ENCODE measurements at regions not wholly inside any gene's neighbourhood (a gene's known extent, or its start where the extent isn't known, plus 50 kb on each side); places are given as distances from the start of the nearest gene placed in this dataset.

DNA sequence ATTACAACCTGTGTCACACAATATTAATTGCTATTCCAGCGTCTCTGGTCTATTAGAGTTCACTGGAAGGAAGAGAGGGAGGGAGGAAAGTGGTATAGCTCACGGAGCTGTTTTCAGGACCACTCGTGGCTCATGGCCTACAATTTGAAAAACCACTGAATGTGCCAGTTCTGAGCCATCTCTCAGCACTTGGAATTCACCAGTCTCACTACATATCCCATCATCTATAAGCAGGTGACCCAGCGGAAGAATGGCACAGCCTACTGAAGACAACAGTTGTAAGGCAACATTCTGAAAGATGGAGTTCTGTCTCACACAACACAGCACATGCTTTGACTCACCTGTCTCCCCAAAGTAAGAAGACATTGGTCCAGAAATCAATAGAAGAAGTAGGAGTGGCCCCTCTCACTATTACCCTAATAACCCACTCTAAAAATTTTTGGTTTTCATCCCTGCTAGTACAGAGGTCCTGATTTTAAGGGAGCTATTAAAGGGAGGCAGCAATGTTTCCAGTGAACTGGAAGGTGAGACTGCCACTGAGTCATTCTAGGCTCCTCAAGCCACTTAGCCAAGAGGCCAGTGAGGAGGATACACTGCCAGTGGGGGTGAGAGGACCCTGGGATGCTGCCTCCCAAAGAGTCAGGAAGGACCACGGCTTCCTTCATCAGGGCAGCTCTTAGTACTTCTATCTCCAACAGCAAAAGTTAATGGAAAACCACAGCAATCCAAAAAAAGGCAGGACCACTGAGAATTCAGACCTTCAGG lies 50.0 kb upstream of the DOCK9 start:
- no peak for DNase-seq (ENCODE audit: low read depth)

DNA sequence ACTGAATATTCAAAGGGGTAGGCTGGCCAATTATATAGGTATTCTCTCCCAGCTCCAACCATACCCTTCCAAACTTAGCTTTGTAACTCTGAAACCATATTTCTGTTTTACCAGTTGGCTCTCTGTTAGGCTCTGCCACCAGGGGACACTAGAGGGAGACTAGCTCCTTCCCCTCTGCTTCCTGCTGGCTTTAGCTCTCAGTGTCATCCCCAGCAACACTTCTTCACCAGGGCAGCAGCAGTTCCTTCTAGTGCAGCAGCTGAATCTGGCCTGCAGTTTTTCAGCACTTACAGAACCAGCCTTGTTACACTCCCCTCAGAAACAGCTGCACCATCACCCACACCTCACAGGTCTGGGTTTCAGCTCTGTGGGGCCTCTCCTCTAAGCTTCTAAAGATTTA lies 51.0 kb upstream of the DOCK9 start:
- no peak for DNase-seq (ENCODE audit: low read depth)

DNA sequence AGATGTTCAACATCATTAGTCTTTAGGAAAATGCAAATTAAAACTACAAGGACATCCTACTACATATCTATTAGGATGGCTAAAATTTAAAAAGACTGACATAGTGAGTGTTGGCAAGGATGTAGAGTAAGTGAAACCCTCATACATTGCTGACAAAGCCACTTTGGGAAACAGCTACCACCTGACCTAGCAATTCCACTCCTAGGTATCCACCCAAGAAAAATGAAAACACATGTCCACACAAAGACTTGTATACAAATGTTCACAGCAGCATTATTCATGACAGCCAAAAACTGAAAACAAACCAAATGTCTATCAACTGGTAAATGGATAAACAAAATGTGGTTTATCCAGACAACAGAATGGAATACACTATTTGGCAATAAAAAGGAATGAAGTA lies 51.7 kb upstream of the DOCK9 start:
- no peak for DNase-seq (ENCODE audit: low read depth)

DNA sequence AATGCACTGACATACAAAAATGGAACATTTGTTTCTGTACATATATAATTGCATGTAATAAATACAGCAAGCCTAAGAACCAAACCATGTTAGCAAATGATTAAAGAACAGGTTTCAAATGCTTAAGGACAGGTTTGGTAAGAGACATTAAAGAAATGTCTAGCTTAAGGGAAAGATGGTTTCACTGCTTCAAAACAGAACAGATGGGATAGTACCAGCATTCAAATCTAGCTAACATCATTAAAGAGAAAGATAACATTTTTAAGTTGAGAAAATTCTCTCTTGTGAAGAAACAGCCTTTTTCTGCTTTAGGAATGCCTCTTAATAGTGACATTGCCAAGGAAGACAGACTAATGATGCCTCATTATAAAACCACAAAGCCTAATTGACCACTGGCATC lies 52.5 kb upstream of the DOCK9 start:
- DNase-seq (ENCODE audit: low read depth): no peak

DNA sequence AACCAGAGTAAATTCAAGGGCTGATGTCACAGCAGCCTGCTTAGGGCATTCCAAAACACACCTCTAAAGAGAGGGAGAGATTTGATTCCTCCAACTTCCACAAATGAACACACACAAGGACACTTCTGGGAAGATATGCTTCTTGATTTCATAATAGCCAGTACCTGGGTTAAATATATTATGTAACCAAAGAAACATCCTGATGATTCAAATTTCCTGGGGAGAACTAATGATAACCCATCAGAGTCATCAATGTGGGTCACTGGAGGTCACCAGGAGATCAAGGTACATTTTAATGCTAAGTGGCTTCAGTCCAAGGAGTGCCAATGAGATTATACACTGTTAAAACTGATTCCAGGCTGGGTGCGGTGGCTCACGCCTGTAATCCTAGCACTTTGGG lies 54.0 kb upstream of the DOCK9 start:
- DNase-seq (ENCODE audit: low read depth): no peak

DNA sequence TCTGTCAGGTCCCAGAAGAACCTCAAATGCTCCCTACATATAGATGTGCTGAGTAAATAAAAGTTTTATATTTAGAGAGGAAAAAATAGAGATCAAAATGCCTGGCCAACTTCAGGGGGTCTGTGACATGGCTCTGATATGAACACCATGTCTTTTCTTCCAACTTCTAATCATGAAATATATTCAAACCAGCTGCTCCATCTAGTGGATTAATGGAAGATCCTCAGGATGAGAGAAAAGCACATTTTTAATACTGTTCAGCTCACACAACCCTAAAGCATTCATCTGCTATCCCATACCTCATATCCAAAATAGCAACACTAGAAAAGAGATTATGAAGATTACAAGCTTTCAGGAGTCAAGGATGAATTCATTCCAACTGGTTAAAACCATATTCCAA lies 56.0 kb upstream of the DOCK9 start:
- peak; percentile 55 for DNase-seq (ENCODE audit: low read depth)

DNA sequence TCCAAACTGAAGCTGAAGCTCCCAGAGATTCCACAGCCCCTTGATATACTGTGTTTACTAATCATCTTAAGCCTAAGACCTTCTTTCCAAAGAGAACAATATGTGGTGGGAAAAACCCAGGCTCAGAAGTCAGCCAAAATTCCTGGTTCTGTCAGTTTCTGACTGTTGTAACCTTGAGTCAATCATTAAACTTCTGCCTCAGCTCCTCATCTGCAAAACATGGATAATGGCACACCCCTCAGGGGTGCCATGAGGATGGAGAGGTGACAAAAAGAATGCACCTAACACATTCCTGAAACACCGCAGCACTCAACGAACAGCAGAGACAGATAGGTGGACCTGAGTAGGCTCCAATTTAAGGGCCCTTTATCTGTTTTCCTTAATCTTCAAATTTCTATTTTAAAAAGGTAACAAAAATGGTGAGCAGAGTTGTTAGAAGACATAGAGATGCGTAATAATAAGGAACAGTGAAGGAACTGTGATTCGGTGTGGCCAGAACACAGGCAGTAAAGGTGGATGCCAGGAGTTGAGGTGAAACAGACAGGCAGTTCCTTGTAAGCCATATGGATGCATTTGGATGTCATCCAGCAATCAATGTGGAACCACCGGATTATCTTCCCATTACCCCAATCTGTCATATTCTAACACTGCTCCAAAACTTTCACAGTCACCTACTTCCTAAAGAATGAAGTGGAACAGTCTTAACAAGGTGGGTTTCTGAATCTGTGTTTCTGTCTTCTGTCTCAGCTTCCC lies 56.6 kb upstream of the DOCK9 start:
- no peak for DNase-seq (ENCODE audit: low read depth)

DNA sequence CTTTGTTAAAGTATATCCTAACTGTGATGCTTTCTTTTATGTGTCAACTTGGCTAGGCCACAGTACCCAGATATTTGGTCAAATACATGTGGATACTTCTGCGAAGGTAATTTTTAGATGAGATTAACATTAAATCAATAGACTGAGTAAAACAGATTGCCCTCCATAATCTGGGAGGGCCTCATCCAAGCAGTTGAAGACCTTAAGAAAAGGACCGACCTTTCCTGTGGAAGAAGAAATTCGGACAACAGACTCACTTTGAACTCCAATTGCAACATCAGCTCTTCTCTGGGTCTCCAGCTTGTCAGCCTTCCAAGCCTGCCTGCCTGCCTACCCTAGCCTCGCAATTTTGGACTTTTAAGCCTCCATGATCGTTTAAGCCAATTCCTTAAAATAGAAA lies 57.9 kb upstream of the DOCK9 start:
- no peak for DNase-seq (ENCODE audit: low read depth)

DNA sequence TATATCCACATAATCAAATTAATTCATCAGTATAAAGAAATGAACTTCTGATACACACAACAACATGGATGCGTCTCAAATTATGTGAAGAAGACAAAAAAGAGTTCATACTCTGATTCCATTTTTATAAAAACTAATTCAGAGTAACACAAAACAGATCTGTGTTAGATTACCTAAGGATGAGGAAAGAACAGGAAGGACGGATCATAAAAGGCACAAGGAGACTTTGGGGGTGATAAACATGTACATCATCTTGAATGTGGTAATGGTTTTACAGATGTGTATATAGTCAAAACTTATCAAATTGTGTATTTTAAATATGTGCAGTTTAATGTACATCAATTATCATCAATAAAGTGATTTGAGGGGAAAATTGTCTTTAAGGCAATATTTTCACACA lies 59.9 kb upstream of the DOCK9 start:
- DNase-seq (ENCODE audit: low read depth): no peak

DNA sequence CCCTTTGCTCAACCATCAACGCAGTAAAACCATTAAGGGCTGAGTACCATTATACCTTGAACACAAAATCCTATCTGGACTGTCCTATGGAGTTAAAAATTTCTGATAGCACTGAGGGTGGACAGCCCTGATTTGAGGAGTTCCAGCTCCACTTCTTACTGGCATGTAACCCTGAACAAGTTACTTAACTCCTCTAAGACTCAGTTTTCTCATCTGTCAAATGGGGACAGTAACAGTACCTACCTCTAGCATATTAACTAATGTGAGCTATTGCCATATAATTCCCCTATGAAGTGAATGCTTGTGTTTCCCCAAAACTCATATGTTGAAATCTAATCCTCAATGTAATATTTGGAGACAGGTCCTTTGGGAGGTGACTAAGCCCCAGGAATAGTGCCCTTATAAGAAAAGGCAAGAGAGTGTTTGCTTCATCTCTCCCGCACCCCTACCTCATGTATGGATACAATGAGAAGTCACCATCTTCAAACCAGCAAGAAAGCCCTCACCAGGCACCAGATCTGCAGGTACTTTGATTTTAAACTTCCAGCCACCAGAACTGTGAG lies 61.9 kb upstream of the DOCK9 start:
- no peak for DNase-seq (ENCODE audit: low read depth)

DNA sequence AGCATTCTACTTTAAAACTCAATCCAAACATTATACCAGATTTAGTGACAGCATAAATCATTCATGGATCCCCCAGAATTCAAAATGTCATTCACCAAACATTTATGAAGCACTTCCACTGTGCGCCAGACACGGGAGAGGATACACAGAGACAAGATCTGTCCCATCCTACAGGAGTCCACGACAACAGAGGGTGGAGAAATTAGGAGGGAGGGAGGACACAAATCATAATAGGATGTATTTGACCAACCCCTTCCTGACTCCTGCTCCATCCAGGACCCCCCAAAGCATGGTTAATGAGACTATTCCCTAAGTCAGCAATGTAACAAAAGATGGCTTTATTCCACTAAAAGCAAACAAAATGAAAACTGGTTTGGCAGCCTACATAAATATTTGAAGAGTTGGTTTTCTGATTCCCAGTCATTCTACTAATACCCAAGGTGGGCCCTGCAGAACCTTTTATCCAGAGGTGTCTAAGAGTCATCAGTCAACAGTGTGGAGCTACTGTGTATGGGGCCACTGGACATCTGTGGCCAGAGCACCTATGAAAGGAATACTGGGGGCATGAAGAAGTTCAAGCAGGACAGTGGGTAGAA lies 62.8 kb upstream of the DOCK9 start:
- no peak for DNase-seq (ENCODE audit: low read depth)

DNA sequence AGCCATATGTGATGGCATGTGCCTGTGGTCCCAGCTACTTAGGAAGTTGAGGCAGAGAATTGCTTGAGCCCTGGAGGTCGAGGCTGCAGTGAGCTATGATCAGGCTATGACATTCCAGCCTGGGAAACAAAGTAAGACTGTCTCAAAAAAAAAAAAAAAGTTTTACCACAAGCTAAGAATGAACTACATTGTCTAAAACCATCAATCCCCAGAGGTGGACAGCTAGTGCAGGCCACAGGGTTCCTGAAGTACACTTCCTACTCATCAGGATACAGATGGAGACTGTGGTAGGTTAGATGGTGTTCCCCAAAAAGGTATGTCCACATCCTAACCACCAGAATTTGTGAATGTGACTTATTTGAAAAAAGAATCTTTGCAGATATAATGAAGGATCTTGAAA lies 63.5 kb upstream of the DOCK9 start:
- no peak for DNase-seq (ENCODE audit: low read depth)

DNA sequence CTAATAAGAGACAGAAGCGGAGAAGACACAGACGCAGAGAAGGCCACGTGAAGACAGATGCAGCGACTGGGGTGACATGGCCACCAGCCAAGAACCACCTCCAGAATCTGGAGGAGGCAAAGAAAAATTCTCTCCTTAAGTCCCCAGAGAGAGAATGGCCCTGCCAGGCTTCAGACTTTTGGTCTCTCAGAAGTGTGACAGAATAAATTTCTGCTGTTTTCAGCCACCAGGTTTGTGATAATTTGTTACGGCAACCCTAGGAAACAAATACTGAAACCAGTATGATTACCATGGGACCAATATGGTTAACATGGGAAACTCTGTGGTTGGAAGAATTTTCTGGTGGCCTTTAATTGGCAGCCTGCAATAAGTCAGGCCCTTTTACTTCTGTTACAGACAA lies 63.9 kb upstream of the DOCK9 start:
- DNase-seq (ENCODE audit: low read depth): no peak

DNA sequence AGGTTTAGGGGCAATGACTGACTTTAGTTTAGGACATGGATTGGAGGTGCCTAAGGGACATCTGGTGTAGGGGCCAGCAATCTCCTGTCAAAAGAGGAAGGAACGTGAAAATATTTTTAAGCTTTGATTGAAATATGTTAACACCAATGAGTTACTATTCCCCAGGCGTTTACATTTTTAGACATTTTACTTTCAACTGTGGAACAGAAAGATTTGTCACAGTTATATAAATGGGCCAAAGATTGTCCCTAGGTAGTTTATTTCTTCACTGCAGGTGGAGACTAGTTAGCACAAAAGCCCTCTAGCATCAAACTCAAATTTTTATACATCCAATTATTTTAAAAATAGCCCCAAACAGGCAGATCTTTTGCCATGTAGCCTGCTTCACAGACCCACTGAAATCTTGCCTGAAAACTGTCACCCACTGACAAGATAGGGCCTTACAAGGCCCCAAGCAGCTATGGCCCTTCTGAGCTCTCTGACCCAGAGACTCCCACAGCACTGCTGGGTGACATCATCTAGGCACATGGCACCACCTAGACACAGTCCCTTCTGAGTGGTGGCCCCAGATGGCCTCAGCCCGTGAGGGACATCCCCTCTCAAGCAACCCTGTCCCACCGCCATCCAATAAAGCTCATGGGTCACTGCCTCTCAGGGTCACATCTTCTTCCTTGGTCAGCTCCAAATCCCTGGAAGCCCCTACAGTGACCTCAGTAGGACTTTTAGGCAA lies 64.8 kb upstream of the DOCK9 start:
- no peak for DNase-seq (ENCODE audit: low read depth)

DNA sequence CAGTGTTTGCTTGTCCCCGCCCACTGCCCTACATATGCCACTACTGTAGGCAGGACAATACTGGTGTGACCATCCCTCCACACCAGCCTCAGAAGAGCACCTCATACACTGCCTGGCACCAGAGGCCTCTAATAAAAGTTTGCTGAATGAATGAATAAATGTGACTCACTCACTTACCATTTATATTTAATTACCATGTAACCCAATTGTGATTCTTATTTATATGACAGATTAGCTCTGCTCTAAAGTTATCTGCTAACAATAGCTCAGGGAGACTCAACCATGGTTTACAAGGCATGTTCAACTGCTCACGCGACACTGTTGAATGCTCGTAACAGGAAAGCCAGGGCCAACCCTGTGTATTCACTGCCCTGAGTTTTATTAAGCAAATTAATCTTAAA lies 66.0 kb upstream of the DOCK9 start:
- DNase-seq (ENCODE audit: low read depth): no peak

DNA sequence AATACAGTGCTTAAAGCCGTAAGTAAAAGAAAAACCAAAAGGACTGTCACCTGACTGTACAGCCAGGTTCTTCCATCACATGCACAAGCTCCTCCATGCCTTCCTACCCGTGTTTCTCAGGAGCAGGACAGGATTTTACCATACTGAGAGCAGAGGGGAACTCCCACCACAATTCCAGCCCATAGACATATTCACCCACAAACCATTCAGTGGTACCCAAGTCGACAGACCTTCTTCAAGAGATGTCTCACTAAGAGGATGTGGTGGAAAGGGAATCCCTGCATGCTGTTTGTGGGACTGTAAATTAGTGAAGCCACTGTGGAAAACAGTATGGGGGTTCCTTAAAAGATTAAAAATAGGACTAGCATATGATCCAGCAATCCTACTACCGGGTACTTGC lies 66.9 kb upstream of the DOCK9 start:
- DNase-seq (ENCODE audit: low read depth): no peak

DNA sequence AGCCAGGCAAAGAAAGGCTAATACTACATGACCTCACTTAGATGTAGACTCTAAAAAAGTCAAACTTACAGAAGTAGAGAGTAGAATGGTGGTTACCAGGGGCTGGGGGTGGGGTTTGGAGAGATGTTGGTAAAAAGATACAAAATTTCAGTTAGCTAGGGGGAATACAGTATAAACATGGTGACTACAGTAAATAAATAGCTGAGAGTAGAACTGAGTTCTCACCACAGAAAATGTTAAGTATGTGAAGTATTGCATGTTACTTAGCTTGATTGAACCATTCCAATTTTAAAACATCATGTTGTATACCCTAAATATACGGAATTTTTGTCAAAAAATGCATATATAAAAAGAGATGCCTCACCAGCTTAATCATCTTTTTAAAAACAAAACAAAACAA lies 67.5 kb upstream of the DOCK9 start:
- DNase-seq (ENCODE audit: low read depth): no peak

DNA sequence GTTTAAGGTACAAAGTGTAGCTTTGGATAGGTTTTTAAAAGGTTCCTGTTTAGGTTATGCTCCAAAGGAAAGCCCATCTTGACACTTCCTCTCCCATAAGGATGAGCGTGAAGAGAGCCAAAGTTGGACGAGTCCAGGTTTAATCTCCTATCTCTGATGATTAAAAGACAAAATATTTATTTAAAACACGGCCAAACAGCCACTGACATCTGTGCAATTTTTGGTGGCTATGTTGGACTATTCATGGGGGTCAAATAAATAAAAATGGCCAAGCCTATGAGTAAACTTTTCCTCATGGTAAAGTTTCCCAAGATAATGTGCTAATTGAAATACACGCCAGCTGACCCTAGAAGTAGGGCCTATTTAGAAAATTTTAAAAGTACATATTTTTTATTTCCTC lies 69.0 kb upstream of the DOCK9 start:
- DNase-seq (ENCODE audit: low read depth): no peak

DNA sequence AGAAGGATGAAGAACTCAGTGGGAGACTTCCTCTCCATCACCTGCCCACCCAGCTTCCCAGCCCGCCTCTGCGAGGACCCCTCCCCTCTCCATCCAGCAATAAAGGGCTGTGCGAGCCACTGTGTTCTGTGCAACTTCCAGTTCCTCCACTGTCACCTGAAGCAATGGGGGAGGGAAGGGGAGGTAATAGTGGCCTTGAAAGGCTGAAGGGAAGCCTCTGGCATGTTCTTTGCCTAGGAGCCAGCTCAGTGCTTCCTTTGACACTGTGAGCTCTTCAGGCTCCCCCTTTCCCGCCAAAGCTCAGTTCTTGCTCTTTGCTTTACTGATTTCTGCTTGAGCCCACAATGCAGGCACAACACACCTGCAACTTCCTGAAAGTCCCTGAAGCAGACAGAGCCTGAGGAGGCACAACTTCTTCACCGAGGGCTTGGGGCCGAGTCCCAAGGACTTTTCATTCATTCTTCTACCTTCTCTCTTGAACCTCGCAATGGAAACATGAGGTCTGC lies 73.2 kb upstream of the DOCK9 start:
- no peak for DNase-seq (ENCODE audit: low read depth)

DNA sequence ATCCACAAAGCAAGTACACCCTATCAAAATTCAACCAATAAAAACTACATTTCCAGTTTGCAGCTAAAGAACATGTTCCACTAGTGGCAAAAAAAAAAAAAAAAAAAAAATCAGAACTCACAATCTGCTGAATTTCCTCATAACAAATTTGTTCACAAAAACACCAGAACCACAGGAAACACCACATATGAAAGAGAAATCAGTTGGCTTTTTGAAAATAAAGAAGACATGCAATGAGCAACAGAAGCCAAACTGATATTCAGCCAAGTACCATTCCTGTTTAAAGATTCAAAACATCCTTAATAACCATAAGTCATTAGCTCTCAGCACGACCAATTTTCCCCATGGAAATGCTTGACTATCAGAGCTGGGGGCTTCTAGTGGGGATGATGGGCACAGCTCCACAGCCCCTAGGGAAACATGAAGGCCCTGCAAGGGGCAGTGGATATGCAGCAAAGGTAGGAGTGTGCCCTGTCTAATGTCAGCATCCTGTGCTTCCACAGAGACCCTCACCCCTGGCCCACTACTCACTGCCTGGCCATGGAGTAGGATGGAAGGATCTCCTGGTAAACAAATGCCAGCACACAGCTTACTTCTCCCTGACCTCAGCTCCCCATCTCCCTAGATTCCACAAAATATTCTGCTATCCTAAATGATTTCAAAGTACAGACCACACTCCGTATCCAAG lies 74.0 kb upstream of the DOCK9 start:
- DNase-seq (ENCODE audit: low read depth): no peak

DNA sequence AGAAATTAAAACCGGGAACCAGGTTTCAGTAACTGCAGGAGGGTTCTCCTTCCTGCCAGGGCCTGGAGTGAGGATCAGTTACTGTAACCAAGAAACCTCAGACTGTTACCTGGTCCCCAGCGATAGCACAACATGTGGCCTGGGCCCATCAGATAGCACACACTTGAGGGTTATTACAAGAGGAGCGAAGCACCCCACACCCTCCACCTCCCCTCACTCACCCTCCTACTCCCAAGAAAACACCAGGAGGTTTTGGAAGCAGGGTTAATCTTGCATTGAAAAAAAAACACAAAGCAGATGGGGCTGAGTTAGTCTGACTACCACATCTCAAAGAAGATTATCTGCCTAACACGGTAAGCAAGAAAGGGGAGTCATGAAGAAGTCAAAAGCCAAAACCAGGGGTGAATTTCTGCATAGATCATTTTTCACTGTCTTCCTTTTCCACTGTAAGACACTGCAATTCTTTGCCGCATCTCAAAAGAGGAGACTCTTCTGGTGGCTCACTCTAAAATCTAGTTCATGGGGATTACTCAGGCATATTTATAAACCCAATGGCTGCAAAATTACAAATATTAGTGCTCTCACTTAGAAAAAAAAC lies 75.9 kb upstream of the DOCK9 start:
- no peak for DNase-seq (ENCODE audit: low read depth)

All from LHCN-M2 (cell line).